ENCODE measurements at regions not wholly inside any gene's neighbourhood (a gene's known extent, or its start where the extent isn't known, plus 50 kb on each side); places are given as distances from the start of the nearest gene placed in this dataset.

DNA sequence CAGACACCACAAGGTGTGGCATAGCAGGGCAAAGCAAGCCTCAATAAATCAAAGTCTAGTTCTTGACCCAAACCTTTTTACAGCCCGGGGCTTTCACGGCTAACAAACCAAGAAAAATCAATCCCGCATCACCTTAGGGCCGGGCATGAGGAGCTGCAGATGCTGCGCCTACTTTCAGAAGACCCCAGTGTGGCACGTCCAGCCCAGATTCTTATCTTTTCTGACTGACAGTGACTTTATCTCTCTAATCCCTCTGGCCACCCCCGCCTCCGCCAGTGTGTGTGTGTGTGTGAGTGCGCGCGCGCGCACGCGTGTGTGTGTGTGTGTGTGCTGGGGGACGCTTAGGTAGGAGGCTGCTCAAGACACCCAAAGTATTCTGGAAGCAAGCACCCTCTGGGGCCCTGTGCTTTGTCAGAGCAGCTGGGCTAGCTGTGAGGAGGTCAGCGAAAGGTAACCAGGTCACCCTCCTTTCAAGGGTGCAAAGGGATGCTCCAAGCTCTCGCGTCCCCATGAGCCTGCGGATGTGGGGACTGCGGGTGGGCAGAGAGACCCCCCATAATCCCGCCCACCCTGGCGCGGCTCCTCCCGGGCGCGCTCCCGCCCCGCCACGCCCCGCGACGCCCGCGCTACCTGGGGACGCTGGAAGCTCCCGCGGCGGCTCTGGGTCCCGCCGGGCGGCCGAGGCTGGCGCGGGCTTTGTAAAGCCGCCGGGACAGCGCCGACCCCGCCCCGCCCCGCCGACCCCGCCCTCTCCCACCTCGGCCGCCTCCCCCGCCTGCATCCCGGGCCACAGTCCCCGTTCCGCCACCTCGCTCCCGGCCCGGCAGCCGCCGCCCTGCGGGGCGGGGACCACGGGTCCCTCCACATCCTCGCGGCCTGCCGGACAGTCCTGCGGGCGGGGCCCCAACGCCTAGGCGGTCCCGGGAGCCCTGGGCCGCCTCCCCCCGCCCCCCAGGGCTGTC, 57.1 kb upstream of the RHOBTB1 start:
- peak; percentile 80 for DNase-seq (ENCODE audit: low spot score)

DNA sequence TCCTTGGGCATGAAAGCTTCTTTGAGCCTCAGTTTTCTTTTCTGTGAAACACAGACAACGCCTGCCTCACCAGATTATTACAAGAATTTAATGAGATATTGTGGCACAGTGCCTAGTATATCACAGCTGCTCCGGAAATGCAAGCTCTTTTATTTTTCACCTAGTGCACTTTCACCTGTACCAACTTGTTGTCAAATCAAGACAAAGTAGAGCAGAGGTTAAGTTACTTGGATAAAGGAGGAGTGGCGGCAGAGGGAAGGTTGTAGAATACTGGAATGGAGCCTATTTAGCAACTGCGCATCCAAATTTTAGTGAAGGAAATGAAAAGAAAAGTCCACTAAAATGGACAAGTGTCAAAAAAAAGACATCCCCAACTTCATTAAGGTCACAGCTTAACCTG, 54.9 kb upstream of the RHOBTB1 start:
- no peak for DNase-seq (ENCODE audit: low spot score)

DNA sequence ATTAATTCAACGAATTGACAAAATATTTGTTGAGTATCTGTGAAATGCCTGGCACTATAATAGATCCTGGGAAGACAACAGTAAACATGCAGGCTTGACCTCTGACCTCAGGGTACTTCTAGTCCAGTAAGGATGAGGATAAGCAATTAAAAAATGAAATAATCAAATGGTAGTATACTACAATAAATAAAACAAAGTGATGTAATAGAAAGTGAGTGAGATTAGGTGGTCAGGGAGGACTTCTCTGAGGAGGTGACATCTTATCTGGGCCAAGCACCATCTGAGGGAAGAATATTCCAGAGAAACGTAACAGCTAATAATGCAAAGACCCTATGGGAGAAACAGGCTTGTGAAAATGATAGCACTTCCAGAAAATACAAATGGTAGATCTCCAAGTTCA, 50.1 kb upstream of the RHOBTB1 start:
- no peak for DNase-seq (ENCODE audit: low spot score)
